H1 (cell line): ENCODE measurements at regions not wholly inside any gene's neighbourhood (a gene's known extent, or its start where the extent isn't known, plus 50 kb on each side); places are given as distances from the start of the nearest gene placed in this dataset.

ENCODE experiments used
- ASH2L ChIP-seq: fragments of 200-600, 300-600 bp; sonication (generic); IDR thresholded peaks from one replicate; pipeline ENCODE4 v1.7.1; 2017; ENCODE audit warnings: low read length
- ATF2 ChIP-seq: IDR thresholded peaks from 2 replicates; pipeline ENCODE4 v1.6.1; 2012; ENCODE audit warnings: low read length, inconsistent platforms
- BACH1 ChIP-seq: IDR thresholded peaks from 2 replicates; pipeline ENCODE4 v1.6.1; 2012; ENCODE audit warnings: low read length, improper control_type of control experiment
- RXRA ChIP-seq: IDR thresholded peaks from 2 replicates; pipeline ENCODE4 v1.6.1; 2011; ENCODE audit warnings: low read depth, mild to moderate bottlenecking, low read length, moderate library complexity; ENCODE audit not compliant: insufficient read depth
- SIN3A ChIP-seq, 2 experiments: IDR thresholded peaks in 1 of 2; conservative IDR thresholded peaks in 1 of 2; 2 replicates each; pipeline ENCODE4 v1.6.1; 2011 to 2012; ENCODE audit warnings: low read length in 2 of 2, improper control_type of control experiment in 1 of 2, low read depth in 1 of 2, mild to moderate bottlenecking in 1 of 2
- SUZ12 ChIP-seq: fragments of 200-600 bp; sonication (generic); IDR thresholded peaks from 2 replicates; pipeline ENCODE4 v1.6.1; 2012; ENCODE audit warnings: mild to moderate bottlenecking, inconsistent platforms, low read length, moderate library complexity, mixed read lengths
- TBP ChIP-seq: IDR thresholded peaks from 2 replicates; pipeline ENCODE4 v1.6.1; 2011; ENCODE audit warnings: low read depth, low read length, improper control_type of control experiment

- no peak for TF ChIP-seq ASH2L
- no peak for TF ChIP-seq SIN3A (conservative IDR thresholded peaks at IDR 0.05 in 1 of 2, IDR thresholded peaks at IDR 0.05 in 1 of 2; ENCODE audit: low read depth in 1 of 2, low read length in 2 of 2)
- TF ChIP-seq ATF2, result no peak
- TF ChIP-seq RXRA, result no peak
- no peak for TF ChIP-seq SUZ12
- TF ChIP-seq BACH1, result no peak
- no peak for TF ChIP-seq TBP
Observed at GRCh38 chr5:40441733-40442132, 238.0 kb upstream of the PTGER4 start (continued).
